Jurkat, Clone E6-1 (cell line): ENCODE measurements at regions not wholly inside any gene's neighbourhood (a gene's known extent, or its start where the extent isn't known, plus 50 kb on each side); places are given as distances from the start of the nearest gene placed in this dataset.

Experiments used
- DNase-seq: peaks from one replicate; pipeline ENCODE4 v3.0.0-alpha.2; 2011; ENCODE audit warnings: low read depth, low spot score
- H3K4me3 ChIP-seq: 2 replicates; pipeline ENCODE4 v1.5.1; 2011; ENCODE audit warnings: mild to moderate bottlenecking, low read length, control low read depth, moderate library complexity

GRCh38 chr13:34255711-34256110 is 437.8 kb downstream of the RFC3 start:
- DNase-seq = no peak
- H3K4me3 ChIP-seq = no peak overlapping the region

GRCh38 chr13:34256236-34256635 is 438.3 kb downstream of the RFC3 start:
- DNase-seq = no peak
- H3K4me3 ChIP-seq = no peak overlapping the region

- no peak overlapping the region for H3K4me3 ChIP-seq
- no peak for DNase-seq
Measured at GRCh38 chr13:34257966-34258365, 440.0 kb downstream of the RFC3 start.

- no peak overlapping the region for H3K4me3 ChIP-seq
- no peak for DNase-seq
Measured at GRCh38 chr13:34258646-34259386, 440.9 kb downstream of the RFC3 start.

DNA sequence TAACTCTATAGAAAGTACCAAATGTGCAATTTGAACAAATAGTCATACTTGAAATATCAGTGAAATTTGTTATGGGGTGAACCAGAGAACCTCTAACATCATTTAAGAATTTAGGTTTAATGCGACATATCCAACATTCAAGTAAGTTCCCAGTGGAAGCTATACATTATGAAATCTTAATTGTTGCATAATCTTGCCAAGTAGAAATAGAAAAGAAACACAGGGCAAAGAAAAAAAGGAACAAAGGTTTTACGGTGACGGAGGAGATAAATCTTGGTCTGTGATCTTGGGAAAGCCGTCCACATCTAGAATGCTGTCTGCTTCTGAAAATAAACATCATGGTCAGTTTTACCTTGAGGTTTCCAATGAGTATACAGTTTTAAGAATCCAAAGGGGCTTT is 445.7 kb downstream of the RFC3 start:
- H3K4me3 ChIP-seq = no peak overlapping the region
- DNase-seq = no peak

GRCh38 chr13:34265046-34265679 is 447.2 kb downstream of the RFC3 start:
- no peak for DNase-seq

DNA sequence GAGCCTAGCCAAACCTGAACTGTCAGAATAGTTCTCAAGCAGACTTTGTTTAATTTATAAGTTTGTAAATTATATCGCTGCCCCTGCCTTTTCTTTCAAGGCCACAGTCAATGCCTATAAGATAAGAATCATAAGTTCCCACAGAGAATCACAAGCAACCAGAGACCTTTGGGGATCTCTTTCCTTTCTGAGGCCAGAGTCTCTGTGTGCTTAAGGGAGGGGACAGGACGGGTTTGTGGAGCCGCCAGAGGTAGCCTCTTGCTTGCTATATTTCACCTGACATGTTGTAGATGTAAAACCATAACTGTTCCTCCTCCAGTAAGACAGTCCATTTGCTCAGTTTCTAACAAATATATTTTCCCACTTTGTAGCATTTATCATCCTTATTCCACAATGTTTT is 458.8 kb downstream of the RFC3 start:
- no peak overlapping the region for H3K4me3 ChIP-seq
- DNase-seq = no peak

More at GRCh38 chr13:34265046-34265679, 447.2 kb downstream of the RFC3 start:
- H3K4me3 ChIP-seq = no peak overlapping the region

DNA sequence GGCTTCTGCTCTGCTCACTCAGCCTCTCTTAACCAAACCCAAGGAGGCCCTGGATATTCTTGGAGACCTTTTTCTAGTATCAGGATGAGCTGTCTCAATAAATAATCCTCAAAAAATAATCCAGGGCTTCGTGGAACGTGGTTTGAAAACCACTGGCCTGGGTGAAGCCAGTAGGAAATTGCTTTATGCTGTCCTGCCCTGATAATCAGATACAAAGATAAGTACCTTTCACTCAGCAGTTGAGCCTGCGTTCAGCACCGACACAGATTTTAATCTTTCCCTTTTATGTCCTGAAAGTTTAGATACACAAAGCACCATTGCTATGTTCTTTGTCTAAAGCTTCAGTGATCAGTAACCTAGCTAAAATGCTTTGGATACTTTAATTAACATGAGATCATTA is 460.0 kb downstream of the RFC3 start:
- H3K4me3 ChIP-seq = no peak overlapping the region
- DNase-seq = no peak

DNA sequence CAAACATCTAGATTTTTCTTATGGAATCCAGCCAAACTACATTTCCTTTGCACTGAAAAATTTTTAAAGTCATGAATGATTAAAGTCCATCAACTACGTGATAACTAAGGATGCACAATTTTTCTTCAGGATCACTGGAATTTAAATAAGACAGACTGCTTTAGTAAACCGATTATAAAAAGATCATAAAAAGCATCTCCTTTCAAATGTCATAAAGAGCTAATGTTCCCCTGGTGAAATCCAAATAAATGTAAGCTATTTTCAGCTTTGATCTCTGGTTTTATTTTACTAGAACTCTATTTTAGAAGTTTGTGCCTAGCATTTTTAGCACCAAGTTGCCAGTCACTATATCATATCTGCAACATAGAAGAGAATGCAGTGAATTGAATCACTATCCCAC is 460.8 kb downstream of the RFC3 start:
- DNase-seq = no peak

DNA sequence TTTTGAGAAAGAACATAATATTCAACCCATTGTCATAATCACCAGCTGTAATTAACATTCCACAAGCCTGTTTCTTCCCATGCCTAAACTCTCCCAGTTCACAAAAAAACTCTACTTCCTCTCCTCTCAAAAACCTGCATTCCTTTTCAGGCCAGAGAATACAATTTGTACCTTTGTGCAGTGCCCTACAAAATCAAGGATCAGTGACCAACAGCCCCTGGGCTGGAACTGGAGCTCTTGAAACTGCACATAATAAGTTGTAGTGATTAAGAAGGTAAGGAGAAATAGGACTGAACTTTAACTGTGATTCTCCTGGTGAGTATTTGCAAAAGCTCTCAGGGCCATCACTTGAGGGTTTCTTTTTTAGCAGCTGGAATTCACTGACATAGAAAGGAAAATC is 472.7 kb downstream of the RFC3 start:
- H3K4me3 ChIP-seq = no peak overlapping the region
- no peak for DNase-seq

More for the DNA sequence above, 460.8 kb downstream of the RFC3 start:
- no peak overlapping the region for H3K4me3 ChIP-seq

DNA sequence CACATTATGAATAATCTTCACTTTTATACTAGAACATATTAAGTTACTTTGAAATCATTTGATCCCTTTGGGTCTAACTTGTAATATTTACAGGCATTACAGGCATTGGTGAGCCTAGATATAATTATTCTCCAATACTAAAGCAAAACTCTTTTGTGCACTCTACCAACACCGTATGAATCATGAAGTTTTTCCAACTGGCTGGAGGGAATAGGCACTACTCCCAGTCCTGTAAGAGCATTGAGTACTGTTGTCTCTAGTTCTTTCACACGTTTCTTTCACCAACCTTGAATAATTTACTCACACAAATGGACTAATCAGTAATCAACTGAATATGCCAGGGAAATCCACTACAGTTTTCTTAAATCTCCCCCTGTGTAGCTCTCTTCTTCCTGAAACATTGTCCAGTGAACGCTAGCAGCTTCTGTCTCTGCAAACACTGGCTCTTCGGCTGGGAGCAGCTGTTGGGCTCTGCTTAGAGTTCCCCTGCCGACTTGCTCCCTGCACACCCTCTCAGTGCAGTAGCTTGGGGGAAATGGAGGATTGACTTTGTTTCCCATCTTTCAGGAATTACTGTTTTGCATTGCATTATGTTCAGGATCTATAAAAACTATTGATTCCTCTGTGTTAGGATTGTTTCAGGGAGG is 476.7 kb downstream of the RFC3 start:
- H3K4me3 ChIP-seq = no peak overlapping the region

GRCh38 chr13:34300559-34300958 is 482.6 kb downstream of the RFC3 start:
- DNase-seq = no peak
- H3K4me3 ChIP-seq = no peak overlapping the region

More for the DNA sequence above, 476.7 kb downstream of the RFC3 start:
- no peak for DNase-seq

DNA sequence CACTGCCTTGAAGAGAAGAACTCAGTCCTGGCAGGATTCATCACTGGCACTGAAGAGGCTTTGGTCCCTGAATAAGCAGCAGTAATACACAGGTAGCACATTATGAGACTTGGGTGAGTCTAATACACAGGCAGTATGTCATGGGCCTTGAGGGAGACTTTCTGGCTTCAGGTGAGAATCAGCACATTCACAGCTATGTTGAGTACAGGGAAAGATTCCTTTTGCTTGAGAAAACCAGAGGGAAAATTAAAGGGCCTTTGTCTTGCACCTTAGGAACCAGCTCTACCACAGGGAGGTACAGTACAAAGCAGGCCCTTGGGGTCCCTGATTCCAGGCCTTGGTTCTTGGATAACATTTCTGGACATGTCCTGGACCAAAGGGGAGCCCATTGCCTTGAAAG is 484.6 kb downstream of the RFC3 start:
- no peak for DNase-seq
- H3K4me3 ChIP-seq = no peak overlapping the region

GRCh38 chr13:34303346-34303745 is 485.4 kb downstream of the RFC3 start:
- DNase-seq = no peak

GRCh38 chr13:34307607-34308006 is 489.7 kb downstream of the RFC3 start:
- H3K4me3 ChIP-seq = no peak overlapping the region
- no peak for DNase-seq

More at GRCh38 chr13:34303346-34303745, 485.4 kb downstream of the RFC3 start:
- no peak overlapping the region for H3K4me3 ChIP-seq

GRCh38 chr13:34308725-34309124 is 490.8 kb downstream of the RFC3 start:
- no peak for DNase-seq
- H3K4me3 ChIP-seq = no peak overlapping the region

DNA sequence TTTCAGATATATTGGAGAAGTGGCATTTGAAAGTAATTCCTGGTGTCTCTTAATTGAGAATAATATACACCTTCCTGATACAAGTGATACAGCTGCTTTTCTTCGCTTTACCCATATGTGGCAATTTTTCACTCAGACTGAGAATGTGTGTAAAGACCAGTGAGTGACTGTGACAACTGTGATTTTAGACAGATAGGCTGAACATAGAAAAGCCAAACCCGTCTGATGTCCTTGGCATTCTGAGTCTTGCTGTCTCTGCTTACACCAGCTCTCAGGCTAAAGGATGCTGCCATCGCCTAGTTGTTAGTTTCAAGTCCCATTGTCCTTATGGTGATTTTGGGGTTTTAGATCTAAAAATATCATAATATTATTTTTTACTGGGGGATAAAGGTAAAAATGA is 492.6 kb downstream of the RFC3 start:
- no peak overlapping the region for H3K4me3 ChIP-seq

GRCh38 chr13:34311251-34311650 is 493.3 kb downstream of the RFC3 start:
- no peak overlapping the region for H3K4me3 ChIP-seq
- DNase-seq = no peak

More for the DNA sequence above, 492.6 kb downstream of the RFC3 start:
- DNase-seq = no peak

GRCh38 chr13:34312578-34312977 is 494.6 kb downstream of the RFC3 start:
- DNase-seq = no peak
- H3K4me3 ChIP-seq = no peak overlapping the region

GRCh38 chr13:34320084-34320483 is 502.1 kb downstream of the RFC3 start:
- no peak for DNase-seq
- H3K4me3 ChIP-seq = no peak overlapping the region
